OCI-M1 (cell line): ENCODE measurements at regions not wholly inside any gene's neighbourhood (a gene's known extent, or its start where the extent isn't known, plus 50 kb on each side); places are given as distances from the start of the nearest gene placed in this dataset.

ENCODE experiments used
- DNase-seq: peaks from one replicate; lab custom pipeline; 2025; lab: John Stamatoyannopoulos, UW

DNA sequence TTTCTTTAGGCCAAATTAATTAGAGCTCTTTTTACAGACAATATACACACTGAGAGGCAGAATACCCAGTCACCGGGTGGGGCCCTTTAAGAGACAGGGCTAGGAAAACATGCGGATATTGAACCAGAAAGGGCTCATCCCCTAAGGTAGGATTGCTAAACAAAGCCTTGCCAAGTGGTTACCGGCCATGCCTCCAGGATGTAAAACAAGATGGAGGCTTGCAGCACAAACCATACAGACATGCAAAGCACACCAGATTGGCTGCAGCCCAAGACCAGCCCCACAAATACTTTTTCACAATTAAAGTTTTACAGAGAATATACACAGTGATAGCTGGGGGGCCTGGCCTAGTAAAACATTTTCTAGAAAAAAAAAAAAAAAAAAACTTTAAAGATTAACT, 210.0 kb downstream of the KLHL4 start:
- DNase-seq, result no peak

DNA sequence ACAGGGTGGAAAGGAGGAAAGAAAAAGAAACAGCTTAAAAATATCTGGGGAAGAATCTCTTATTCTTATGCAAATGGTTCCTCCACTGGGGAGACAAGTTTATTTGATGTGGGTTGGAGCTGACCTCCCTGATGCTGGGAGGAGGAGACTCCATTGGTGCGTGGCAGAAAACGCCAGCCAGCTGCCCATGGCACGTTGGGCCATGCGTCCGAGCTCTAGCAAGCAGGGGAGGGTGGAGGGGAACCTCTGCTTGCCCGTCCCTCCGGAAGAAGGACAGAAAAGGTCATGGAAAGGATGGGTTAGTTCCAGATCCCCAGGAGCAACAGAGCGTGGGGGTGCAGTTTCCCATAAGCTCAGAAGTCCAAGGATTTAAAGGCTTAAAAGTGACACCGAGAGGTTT, 210.4 kb downstream of the KLHL4 start:
- DNase-seq, result no peak

DNA sequence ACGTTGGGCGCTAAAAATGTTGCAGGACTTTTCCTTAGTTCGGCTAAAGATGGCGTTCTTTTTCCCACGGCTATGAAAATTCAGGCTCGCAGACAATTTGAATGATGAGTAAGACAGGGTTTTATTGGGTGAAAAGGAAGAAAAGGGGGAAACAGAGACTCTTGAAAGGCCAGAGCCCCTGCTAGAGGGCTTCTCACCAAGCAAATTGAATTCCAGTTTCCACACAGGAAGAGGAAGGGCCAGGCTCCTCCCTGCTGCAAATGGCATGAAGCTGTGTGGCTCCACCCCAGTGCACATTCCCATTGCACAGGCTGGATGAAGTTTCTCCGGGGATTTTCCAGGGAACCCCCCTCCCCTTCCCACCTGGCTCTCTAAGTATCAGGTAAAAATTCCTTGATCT, 210.9 kb downstream of the KLHL4 start:
- DNase-seq, result no peak

DNA sequence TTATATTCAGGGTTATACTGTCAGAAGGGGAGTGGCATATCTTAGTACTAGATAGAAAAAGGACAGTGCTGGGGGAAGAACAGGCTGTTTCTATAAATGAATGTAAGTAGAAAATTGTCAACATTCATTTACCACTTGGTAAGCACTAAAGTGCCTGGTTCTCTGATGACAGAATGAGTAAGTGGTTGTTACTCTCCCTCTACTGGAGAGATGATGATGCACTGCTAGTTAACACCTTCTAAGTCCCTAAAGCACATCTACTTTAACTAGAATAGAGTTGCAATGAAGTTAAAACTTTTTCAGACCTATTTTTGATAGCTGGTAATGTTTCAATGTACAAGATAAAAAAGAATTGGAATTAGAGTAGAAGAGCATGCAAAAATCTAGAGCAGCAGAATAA, 214.5 kb downstream of the KLHL4 start:
- DNase-seq, result no peak

DNA sequence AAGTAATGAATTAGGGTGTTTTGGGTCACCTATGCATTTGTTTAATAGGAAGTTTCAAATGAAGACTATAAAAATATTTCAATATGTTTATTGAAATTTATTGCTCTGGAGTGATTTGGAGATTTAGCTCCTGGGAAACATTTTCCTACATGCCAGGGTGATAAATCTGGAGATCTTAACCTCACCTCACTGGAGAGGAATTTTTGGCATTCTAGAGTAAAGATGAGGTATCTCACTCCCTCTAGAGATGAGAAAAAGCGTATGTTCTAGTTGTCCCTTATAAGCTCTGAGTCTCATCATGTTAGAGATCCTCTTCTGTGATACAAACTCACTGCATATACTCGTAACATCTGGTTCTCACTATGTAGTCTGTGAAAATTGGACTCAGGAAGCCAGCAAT, 219.0 kb downstream of the KLHL4 start:
- no peak for DNase-seq

DNA sequence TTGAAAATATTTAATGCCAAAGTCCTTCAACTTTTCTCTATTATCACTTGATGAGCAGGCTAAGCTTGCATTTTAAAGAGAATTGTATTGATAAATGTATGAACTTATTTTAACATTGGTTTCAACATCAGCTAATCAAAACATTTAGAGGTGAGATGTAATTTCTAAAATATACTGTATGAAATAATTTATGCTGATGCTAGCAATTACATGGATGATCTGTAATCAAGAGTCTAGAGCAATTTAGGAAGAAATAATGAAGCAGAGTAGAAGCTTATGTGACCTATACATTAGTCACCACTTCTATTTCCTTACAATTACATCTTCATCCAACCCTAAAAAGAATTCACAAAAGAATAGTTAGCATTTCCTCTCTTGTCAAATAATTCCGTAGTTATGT, 226.8 kb downstream of the KLHL4 start:
- DNase-seq, result no peak

DNA sequence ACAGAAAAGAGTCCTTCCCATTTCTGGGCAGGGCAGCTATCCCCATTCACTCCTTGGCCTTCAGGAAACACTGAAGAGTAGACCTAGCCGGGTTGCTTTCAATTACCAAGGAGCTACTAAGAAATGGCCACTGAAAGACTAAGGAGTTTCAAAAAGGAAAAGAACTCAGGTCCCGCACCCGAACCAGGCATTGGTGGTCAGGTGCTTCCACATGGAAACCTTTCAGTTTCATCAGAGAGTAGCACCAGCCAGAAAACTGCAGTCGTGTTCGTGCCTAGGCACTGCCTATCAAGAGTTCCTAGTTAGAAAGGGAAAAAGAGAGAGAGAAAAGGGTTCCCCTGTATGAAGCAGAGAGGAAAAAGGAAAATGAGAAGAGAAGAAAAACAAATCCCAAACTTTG, 237.9 kb downstream of the KLHL4 start:
- no peak for DNase-seq

DNA sequence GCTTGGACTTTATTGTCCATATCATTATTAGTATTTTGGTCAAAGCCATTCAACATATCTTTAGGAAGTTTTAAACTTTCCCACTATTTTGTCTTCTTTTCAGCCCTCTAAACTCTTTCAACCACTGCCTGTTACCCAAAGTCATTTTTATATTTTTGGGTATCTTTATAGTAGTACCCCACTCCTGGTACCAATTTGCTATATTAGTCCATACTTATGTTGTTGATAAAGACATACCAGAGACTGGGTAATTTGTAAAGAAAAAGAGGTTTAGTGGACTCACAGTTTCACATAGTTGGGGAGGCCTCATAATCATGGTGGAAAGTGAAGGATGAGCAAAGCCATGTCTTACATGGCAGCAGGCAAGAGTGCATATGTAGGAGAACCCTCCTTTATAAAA, 271.4 kb downstream of the KLHL4 start:
- no peak for DNase-seq

DNA sequence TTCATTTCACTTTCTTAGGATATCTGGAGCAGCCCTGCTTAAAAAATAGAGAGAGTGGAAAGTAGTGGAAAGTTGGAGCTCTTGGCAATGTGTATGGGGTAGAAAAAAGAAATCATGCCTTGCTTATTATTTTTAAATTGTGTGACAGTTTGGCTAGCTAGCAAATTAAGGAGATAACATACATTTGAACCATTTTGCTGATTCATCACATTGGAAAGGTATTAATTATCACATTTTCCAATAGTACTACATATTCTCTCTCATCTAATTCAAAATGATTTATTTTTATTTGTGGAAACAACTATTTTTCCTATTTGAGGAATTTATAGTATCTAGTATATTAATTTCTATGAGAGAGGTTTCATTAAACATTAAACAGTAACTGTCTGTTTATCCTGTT, 280.4 kb downstream of the KLHL4 start:
- DNase-seq, result no peak

DNA sequence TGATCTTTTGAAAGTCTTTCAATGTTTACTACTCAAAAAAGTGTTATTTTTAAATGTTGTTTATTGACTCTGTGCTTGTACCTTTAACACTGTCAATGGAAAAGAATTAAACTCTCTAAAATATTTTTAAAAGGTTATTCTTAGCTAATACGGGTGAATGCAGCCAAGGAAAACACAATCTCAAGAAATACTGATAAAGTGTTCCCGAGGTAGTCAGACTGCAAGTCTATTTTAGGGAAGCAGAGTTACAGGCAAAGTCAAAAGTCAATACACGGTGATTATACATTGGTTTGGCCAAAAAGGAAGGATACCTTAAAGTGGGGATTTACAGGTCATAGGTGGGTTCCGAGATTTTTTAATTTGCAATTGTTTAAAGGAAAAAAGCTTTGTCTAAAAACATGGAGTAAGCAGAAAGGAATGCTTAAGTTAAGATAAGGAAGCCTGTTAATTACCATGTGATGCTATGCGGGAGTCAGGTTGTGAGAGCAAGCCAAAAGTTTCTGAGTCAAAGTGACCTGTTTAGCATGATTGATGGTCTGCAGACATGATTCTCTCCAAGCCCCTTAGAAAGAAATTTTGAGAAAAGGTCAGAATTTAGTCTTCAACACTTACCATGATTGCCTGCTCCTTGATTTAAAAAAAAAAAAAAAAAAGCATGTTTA, 288.4 kb downstream of the KLHL4 start:
- no peak for DNase-seq

DNA sequence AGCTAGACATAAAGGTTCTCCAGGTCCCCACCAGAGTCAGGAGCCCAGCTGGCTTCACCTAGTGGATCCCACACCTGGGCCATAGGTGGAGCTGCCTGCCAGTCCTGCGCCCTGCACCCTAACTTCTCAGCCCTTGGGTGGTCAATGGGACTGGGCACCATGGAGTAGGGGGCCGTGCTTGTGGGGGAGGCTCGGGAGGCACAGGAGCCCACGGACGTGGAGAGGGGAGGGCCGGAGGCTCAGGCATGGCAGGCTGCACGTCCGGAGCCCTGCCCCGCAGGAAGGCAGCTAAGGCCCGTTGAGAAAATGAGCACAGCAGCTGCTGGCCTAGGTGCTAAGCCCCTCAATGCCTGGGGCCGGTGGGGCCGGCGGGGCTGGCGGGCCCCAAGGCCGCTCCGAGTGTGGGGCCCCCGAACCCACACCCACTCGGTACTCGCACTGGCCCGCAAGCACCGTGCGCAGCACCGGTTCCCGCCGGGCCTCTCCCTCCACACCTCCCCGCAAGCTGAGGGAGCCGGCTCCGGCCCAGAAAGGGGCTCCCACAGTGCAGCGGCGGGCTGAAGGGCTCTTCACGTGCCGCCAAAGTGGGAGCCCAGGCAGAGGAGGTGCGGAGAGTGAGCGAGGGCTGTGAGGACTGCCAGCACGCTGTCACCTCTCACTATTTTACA, 291.1 kb downstream of the KLHL4 start:
- no peak for DNase-seq

DNA sequence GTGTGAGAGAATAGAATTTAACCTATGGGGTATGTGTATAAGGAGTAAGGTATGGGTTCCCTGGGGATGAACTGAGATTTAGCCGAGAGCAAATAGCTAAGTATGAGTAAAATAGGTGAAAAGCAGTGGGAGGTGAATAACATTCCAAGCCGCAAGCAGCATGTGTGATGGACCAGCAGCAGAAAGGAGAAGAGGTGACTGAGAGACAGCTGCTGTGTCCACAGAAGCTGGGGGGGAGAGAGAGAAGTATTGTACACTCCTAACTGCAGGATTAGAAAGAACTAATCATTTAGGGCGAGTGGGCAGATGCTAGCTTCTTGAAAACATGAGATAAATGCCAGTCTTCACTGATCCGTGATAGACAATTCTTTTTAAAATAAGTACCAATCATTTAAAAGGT, 296.0 kb downstream of the KLHL4 start:
- no peak for DNase-seq

DNA sequence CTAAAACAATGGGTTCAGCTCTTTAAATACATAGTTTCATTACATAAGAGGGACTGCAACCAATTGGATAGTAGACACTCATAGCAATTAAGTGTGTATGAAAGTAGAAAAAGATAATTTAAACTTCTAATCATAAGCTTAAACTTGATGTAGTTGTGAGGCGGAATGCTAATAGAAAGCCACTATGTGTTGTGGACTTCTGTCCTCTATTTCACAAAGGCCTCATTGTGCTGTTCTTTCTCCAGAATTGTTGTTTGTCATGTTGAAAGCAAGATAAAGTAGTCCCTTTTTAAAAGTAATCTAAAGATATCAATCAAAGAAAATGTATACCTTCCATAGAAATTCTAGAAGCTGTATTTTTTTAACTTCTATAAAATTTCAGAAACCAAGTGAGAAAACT, 329.4 kb downstream of the KLHL4 start:
- DNase-seq, result no peak

DNA sequence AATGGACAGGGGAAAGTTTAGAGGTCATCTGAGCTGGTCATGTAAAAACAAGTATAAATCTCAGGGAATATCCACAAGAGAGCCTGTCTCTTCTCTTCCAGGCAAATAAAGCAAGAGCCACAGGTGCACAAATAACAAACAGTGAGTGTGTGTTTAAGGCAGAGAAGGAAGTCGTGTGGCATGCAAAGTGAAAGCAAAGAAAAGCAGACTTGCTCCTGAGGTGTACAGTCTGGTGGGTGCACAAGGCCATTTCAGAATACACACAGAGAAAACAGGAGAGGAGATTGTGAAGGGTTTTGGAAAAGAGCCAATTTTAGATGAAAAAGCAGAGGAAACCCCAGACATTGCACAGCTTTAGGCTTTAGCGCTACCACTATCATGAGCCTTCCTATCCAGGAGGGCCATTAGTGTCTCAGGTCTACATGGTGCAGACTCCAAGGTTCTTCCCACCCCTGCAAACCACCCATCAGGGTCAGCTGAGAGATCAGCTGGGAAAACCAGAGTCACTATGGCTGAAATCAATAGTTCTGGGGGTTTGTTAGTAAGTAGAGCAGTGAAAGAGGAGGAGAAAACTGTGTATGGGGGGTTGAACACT, 355.8 kb downstream of the KLHL4 start:
- peak; percentile 69 for DNase-seq

DNA sequence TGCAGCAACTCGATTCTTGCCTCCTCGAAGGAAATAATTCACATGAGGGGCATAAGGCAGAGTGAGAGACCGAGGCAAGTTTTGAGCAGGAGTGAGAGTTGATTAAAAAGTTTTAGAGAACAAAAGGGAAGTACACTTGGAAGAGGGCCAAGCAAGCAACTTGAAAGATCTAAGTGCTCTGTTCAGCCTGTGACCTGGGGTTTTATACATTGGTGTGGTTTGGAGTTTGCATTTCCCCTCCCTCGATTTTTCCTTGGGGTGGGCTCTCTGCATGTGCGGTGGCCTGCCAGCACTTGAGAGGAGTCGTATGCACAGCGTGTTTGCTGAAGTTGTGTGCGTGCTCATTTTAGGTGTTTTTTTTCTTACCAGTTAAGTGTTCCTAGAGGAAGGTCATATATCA, 356.4 kb downstream of the KLHL4 start:
- peak; percentile 82 for DNase-seq

DNA sequence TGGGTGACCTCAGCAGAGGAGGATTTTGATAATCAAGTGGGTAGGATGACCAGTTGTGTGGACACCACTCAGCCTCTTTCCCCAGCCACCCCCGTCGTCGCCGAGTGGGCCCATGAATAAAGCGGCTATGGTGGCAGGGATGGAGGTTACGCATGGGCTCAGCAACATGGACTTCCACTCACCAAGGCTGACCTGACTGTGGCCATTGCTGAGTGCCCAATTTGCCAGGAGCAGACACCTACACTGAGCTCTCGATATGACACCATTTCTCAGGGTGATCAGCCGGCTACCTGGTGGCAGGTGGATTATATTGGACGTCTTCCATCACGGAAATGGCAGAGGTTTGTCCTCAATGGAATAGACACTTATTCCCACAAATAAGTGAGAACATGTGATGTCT, 361.3 kb downstream of the KLHL4 start:
- DNase-seq, result no peak

DNA sequence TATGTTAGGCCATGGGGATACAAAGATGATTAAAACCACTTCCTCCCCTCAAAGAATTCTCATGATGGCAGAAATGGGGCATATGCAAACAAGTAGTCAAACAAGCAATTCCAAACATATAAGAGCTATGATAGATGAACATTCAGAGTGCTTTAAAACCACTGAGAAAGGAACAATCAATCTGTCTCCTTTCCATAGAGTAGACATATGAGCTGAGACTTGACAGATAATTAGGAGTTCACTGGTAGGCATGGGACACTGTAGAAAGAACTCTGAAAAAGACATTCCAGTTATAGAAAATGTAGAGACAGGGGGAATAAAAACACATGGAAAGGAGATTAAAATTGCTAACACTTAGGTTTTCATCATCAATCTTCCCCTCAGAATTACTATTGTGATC, 372.8 kb downstream of the KLHL4 start:
- no peak for DNase-seq

DNA sequence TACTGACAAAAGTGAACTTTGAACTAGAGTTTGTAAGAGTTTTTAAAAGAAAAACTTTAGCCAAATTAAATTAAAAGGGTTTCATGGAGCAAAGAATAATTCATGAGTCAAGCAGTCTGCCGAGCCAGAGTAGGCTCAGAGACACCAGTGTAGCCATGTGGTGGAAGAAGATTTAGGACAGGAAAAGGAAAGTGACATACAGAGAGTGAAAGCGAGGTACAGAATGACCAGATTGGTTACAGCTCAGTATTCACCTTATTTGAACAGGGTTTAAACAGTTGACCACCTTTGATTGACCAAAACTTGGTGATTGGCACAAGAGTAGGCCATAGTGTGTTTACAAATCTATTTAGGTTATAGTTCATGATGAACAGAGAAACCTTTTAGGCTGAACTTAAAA, 377.8 kb downstream of the KLHL4 start:
- no peak for DNase-seq

DNA sequence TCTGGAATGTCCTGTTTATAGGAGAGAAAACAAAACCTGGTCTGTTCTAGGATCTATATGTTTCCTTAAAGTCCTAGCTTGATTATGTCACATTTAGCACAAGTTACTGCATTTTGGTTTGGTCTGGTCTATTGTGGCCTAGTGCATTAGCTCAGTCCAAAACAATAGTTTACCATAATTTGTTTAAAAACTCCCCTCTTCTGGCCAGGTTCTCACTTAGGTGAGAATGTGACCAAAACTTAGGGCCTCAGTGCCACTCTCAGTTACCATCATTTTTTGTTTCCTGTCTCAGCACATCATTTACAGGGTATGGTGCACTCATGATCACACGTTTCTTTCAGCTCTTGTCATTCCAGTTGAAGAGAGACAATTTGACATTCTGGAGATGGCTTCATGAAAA, 378.5 kb downstream of the KLHL4 start:
- no peak for DNase-seq

DNA sequence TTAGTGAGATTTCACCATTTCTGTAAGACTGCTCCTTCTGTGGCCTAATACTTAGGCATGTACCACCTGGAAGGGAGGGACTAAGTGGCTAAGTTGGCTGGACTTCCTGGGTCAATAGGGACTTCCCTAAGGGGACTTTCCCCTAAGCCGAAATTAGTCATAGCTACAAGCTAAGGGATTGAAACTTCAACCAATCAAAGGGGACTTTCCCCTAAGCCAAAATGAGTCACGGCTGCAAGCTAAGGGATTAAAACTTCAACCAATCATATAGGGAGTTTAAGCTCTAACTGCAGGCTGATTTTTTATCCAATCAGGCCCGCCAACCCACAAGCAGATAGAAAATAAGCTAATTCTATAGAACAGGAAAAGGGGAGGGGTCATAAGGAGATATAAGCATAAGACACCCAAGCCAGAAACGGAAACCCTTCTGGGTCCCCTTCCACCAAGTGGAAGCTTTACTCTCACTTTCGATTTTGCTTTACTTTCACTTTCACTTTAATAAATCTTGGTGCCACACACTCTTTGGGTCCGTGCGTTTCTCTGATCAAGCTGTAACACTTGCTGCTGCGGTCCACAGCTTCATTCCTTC, 382.8 kb downstream of the KLHL4 start:
- peak; percentile 73 for DNase-seq

DNA sequence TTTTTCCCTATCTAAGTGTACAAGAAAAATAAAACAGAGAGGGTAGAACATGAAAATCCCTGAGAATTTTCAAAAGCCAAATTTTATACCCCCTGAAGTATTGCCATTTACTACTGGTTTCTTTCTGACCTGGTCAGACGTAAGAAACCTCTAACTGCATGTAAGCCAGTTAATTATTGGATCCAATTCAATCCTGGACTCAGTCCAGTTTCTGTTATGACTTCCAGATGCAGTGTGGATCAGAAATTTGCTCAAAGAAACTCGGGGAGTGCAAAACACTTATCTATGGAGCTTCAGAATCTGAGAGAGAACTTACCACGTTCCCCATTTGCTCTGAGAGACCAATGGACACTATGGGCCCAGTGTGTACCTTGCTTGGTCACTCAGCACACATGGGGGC, 383.5 kb downstream of the KLHL4 start:
- peak; percentile 29 for DNase-seq

DNA sequence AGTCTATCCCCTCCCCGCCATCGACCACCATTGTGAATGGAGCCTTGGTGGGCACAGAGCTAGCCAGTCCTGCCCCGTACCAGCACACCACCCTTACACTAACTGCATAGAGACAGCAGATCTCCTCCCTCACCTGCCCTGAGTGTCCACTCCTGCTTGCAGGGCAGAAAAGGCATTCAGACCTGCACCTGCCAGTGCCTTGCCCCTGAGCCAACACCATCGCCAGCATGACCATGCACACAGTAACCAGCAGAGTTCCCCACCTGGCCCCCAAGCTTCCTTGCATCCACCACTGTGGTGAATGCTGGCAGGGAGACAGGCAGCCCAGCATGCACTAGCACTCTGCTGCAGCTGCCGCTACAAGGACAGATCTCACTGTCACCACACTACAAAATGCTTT, 397.1 kb downstream of the KLHL4 start:
- DNase-seq, result no peak

DNA sequence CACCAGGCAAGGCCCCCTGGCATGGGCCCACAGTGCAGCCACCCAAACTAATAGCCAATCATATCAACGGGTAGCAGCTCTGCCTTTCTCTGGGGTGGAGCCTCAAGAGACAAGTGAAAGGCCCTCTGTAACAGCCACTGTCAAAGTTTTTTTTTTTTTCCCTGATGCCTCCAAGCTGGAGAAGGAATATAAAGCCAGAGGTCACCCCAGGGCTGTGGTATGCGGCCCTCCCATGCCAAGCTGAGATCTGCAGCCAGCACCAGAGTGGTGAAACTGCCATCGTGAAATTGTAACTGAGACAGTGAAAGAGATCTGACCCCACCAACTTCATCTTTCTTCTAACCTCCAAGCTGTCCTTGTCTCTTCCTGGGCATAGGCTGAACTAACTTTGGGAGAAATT, 407.0 kb downstream of the KLHL4 start:
- peak; percentile 17 for DNase-seq
